CD14-positive monocyte (primary cell): ENCODE measurements at regions not wholly inside any gene's neighbourhood (a gene's known extent, or its start where the extent isn't known, plus 50 kb on each side); places are given as distances from the start of the nearest gene placed in this dataset.

ENCODE experiments used
- DNase-seq, 3 donors: peaks; one replicate each; pipeline ENCODE4 v3.0.0-alpha.2; 2011 to 2022
- H2AFZ ChIP-seq: 2 replicates; pipeline ENCODE4 v1.6.0; 2012; ENCODE audit warnings: mild to moderate bottlenecking, low read depth, low read length, inconsistent platforms; ENCODE audit not compliant: insufficient read depth, poor library complexity, severe bottlenecking
- H3K27ac ChIP-seq, 2 donors: 1 replicate in 1 of 2; 2 replicates in 1 of 2; pipeline ENCODE4 v1.5.1; 2012 to 2013; ENCODE audit warnings: low read length in 2 of 2, control low read depth in 1 of 2, inconsistent platforms in 1 of 2, low read depth in 1 of 2, mild to moderate bottlenecking in 1 of 2
- H3K27me3 ChIP-seq, 2 donors: one replicate each; pipeline versions ENCODE4 v1.6.0 to v1.6.1; 2011 to 2013; ENCODE audit warnings: low read length in 2 of 2; ENCODE audit not compliant: control insufficient read depth in 2 of 2, insufficient read depth in 2 of 2
- H3K36me3 ChIP-seq, 2 donors: replicated peaks in 1 of 2; 1 replicate in 1 of 2; 2 replicates in 1 of 2; pipeline versions ENCODE4 v1.5.1 to v1.6.1; 2012 to 2013; ENCODE audit warnings: low read length in 2 of 2, control low read depth in 1 of 2, inconsistent platforms in 1 of 2, mild to moderate bottlenecking in 1 of 2; ENCODE audit not compliant: insufficient read depth in 2 of 2, control insufficient read depth in 1 of 2
- H3K4me1 ChIP-seq, 2 donors: 1 replicate in 1 of 2; 2 replicates in 1 of 2; pipeline versions ENCODE4 v1.5.1 to v1.6.1; 2012 to 2013; ENCODE audit warnings: low read length in 2 of 2, control low read depth in 1 of 2, inconsistent platforms in 1 of 2, mild to moderate bottlenecking in 1 of 2, moderate library complexity in 1 of 2; ENCODE audit not compliant: insufficient read depth in 2 of 2, control insufficient read depth in 1 of 2
- H3K4me2 ChIP-seq: replicated peaks from 2 replicates; pipeline ENCODE3; 2012; ENCODE audit warnings: low read length, moderate library complexity, mild to moderate bottlenecking; ENCODE audit not compliant: poor library complexity, severe bottlenecking; ENCODE audit errors: extremely low read depth
- H3K4me3 ChIP-seq, 3 experiments: fragments of 200-600 bp in 1 of 3; sonication (generic) in 1 of 3; replicated peaks in 1 of 3; 1 replicate in 2 of 3; 2 replicates in 1 of 3; pipeline ENCODE4 v1.5.1; 2011 to 2013; ENCODE audit warnings: low read length in 3 of 3, mild to moderate bottlenecking in 3 of 3, control low read depth in 2 of 3, low read depth in 2 of 3, inconsistent platforms in 1 of 3, moderate library complexity in 1 of 3
- H3K79me2 ChIP-seq: 2 replicates; pipeline ENCODE4 v1.6.0; 2012; ENCODE audit warnings: mild to moderate bottlenecking, control low read depth, inconsistent platforms, low read length, moderate library complexity; ENCODE audit not compliant: insufficient read depth
- H3K9ac ChIP-seq: 2 replicates; pipeline ENCODE4 v1.6.0; 2017; ENCODE audit warnings: low read length, mild to moderate bottlenecking; ENCODE audit not compliant: insufficient read depth, poor library complexity, severe bottlenecking
- H3K9me3 ChIP-seq, 2 donors: replicated peaks in 1 of 2; 1 replicate in 1 of 2; 2 replicates in 1 of 2; pipeline versions ENCODE4 v1.5.1 to v1.6.1; 2012 to 2013; ENCODE audit warnings: low read length in 2 of 2, control low read depth in 1 of 2; ENCODE audit not compliant: control insufficient read depth in 1 of 2, insufficient read depth in 1 of 2
- H4K20me1 ChIP-seq: 2 replicates; pipeline ENCODE4 v1.6.0; 2012; ENCODE audit warnings: mild to moderate bottlenecking, low read length, control low read depth, moderate library complexity; ENCODE audit not compliant: insufficient read depth
- H3K27ac Mint-ChIP-seq, 7 donors: one replicate each; pipeline ENCODE4 v1.8.0; 2020; ENCODE audit warnings: mild to moderate bottlenecking in 7 of 7, mixed read lengths in 7 of 7, moderate library complexity in 6 of 7, inconsistent platforms in 2 of 7
- H3K27me3 Mint-ChIP-seq, 3 donors: one replicate each; pipeline ENCODE4 v1.8.0; 2021 to 2022; ENCODE audit warnings: low read depth in 3 of 3, mild to moderate bottlenecking in 3 of 3, mixed read lengths in 3 of 3, moderate library complexity in 3 of 3, inconsistent platforms in 1 of 3
- H3K36me3 Mint-ChIP-seq, 2 donors: one replicate each; pipeline ENCODE4 v1.8.0; 2020; ENCODE audit warnings: mixed read lengths in 2 of 2, inconsistent platforms in 1 of 2, mild to moderate bottlenecking in 1 of 2
- H3K4me1 Mint-ChIP-seq: one replicate; pipeline ENCODE4 v1.8.0; 2020; ENCODE audit warnings: mild to moderate bottlenecking, mixed read lengths
- H3K4me3 Mint-ChIP-seq, 2 donors: one replicate each; pipeline ENCODE4 v1.8.0; 2020; ENCODE audit warnings: mild to moderate bottlenecking in 2 of 2, mixed read lengths in 2 of 2, moderate library complexity in 1 of 2
- H3K9me3 Mint-ChIP-seq, 7 donors: one replicate each; pipeline ENCODE4 v1.8.0; 2020 to 2022; ENCODE audit warnings: mixed read lengths in 7 of 7, mild to moderate bottlenecking in 6 of 7, moderate library complexity in 6 of 7, inconsistent platforms in 2 of 7
- WGBS: methylation state at CpG from one replicate; pipeline ENCODE4 v1.1.5; 2013; ENCODE audit warnings: missing lambda C conversion rate; ENCODE audit not compliant: insufficient coverage; 5-methylcytosine and 5-hydroxymethylcytosine counted together
- intact Hi-C, 2 donors: fragments of 100-400 bp; cut with micrococcal nuclease; formaldehyde crosslinking; loops; one replicate each; pipeline versions ENCODE4 v1.15.0 to v1.15.1; 2023
- TF ChIP-seq, protein P1 (sequence below): fragments of 200-600 bp; IDR thresholded peaks from one replicate; pipeline ENCODE4 v1.8.0; 2022; ENCODE audit warnings: antibody characterized with exemption, mild to moderate bottlenecking

DNA sequence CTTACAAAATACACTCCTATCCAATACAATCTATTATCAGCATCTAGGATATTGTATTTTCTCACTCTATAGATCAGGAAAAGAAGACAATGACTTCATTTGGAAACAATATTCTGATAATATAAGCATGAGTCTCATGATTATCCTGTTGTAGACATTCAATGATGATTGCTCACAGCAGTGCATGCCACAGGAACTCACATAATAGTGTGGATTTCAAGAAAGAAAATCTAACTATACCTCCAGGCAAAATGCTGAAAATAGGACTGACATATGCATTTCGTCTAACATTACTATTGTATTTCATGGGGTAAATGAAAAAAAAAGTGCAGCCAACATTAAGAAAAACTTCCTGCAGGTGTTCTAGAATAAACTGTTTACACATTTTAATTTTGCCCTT is 122.6 kb downstream of the POSTN start:
- Mint-ChIP-seq H3K4me3 (no peak overlapping the region), H3K27me3 (no peaks in the 10 kb centered on the region), H3K4me1 (no peaks in the 10 kb centered on the region), H3K36me3 (no peaks in the 10 kb centered on the region), H3K9me3 (peaks cover 0 to 22% (median 4%) of the 10 kb centered on the region in 7 donors), H3K27ac (no peak overlapping the region)
- TF ChIP-seq, protein P1, sequence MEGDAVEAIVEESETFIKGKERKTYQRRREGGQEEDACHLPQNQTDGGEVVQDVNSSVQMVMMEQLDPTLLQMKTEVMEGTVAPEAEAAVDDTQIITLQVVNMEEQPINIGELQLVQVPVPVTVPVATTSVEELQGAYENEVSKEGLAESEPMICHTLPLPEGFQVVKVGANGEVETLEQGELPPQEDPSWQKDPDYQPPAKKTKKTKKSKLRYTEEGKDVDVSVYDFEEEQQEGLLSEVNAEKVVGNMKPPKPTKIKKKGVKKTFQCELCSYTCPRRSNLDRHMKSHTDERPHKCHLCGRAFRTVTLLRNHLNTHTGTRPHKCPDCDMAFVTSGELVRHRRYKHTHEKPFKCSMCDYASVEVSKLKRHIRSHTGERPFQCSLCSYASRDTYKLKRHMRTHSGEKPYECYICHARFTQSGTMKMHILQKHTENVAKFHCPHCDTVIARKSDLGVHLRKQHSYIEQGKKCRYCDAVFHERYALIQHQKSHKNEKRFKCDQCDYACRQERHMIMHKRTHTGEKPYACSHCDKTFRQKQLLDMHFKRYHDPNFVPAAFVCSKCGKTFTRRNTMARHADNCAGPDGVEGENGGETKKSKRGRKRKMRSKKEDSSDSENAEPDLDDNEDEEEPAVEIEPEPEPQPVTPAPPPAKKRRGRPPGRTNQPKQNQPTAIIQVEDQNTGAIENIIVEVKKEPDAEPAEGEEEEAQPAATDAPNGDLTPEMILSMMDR = no peak
- no peak for DNase-seq
- H3K27me3 ChIP-seq = no peaks in the 10 kb centered on the region
- H3K9ac ChIP-seq = no peak overlapping the region
- no peak overlapping the region for H3K27ac ChIP-seq
- intact Hi-C loops = no loop called here
- no peak overlapping the region for H3K4me2 ChIP-seq
- no peak overlapping the region for H3K4me3 ChIP-seq
- H4K20me1 ChIP-seq = no peaks in the 10 kb centered on the region
- no peaks in the 10 kb centered on the region for H3K36me3 ChIP-seq
- H2AFZ ChIP-seq = no peak overlapping the region
- H3K9me3 ChIP-seq = peaks cover 0 to 6% of the 10 kb centered on the region in 2 donors
- no peaks in the 10 kb centered on the region for H3K79me2 ChIP-seq
- no peaks in the 10 kb centered on the region for H3K4me1 ChIP-seq
- WGBS = no CpG with 5 or more reads among the region's 1 CpG

DNA sequence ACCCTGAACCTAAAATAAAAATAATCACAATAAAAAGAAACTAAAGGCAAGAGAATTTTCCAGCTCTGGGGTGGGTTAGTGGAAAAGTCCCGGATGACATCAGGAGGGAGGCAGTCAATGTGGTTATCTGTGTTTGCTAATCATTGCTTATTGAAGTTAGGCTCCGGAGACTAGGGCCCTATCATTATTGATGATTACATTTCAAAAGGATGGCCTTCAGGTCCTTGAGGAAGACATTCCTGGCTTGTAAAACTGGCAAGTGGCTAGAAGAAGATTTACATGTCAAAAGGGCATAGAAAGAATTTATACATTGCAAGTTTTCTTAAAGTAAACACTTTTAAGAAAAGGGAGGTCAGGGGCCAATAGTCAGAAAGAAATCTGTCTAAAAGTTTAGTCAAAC is 123.4 kb downstream of the POSTN start:
- intact Hi-C loops = no loop called here
- Histone ChIP-seq H3K4me3 (no peak overlapping the region), H3K36me3 (no peaks in the 10 kb centered on the region), H4K20me1 (no peaks in the 10 kb centered on the region), H3K27ac (no peak overlapping the region), H2AFZ (no peak overlapping the region), H3K9ac (no peak overlapping the region), H3K79me2 (no peaks in the 10 kb centered on the region), H3K27me3 (no peaks in the 10 kb centered on the region), H3K9me3 (peaks cover 0 to 6% of the 10 kb centered on the region in 2 donors), H3K4me2 (no peak overlapping the region), H3K4me1 (no peaks in the 10 kb centered on the region)
- no peaks in the 10 kb centered on the region for H3K36me3 Mint-ChIP-seq
- peaks cover 0 to 22% (median 4%) of the 10 kb centered on the region in 7 donors for H3K9me3 Mint-ChIP-seq
- H3K4me3 Mint-ChIP-seq = no peak overlapping the region
- H3K27me3 Mint-ChIP-seq = no peaks in the 10 kb centered on the region
- H3K4me1 Mint-ChIP-seq = no peaks in the 10 kb centered on the region
- TF ChIP-seq, protein P1 = no peak
- WGBS = 100% methylated on average over 1 of the region's 2 CpGs
- DNase-seq = no peak
- H3K27ac Mint-ChIP-seq = no peak overlapping the region
